ENCODE measurements at regions not wholly inside any gene's neighbourhood (a gene's known extent, or its start where the extent isn't known, plus 50 kb on each side); places are given as distances from the start of the nearest gene placed in this dataset.
A peak's percentile ranks its signal among the peaks of the same experiment; 100 is the strongest.
"Not testable (repeated sequence)": the region's sequence is repeated elsewhere in the genome, so short reads cannot be mapped to it uniquely, and the experiment has no call there.

- H3K4me1 Mint-ChIP-seq; DNase-seq (ENCODE audit: low spot score in 2 of 2); H3K27ac Mint-ChIP-seq; H3K36me3 Mint-ChIP-seq; ATAC-seq; H3K9me3 Mint-ChIP-seq; H3K4me3 Mint-ChIP-seq: not testable (repeated sequence)
Measured at GRCh38 chr15:30799565-30799964, 104.2 kb upstream of the FAN1 start.

GRCh38 chr15:30801140-30801895, 102.4 kb upstream of the FAN1 start:
- ATAC-seq; H3K36me3 Mint-ChIP-seq; DNase-seq (ENCODE audit: low spot score in 2 of 2); H3K27ac Mint-ChIP-seq; H3K4me3 Mint-ChIP-seq; H3K4me1 Mint-ChIP-seq; H3K9me3 Mint-ChIP-seq: not testable (repeated sequence)

- not testable (repeated sequence) for DNase-seq (ENCODE audit: low spot score in 2 of 2); H3K36me3 Mint-ChIP-seq; H3K27ac Mint-ChIP-seq; H3K4me1 Mint-ChIP-seq; H3K9me3 Mint-ChIP-seq; H3K4me3 Mint-ChIP-seq; ATAC-seq
Measured at GRCh38 chr15:30802001-30802400, 101.7 kb upstream of the FAN1 start.

GRCh38 chr15:30803703-30804102, 100.0 kb upstream of the FAN1 start:
- not testable (repeated sequence) for H3K36me3 Mint-ChIP-seq

GRCh38 chr15:30816430-30816829, 87.3 kb upstream of the FAN1 start:
- Mint-ChIP-seq H3K4me3 (no peak overlapping the region), H3K4me1 (no peaks in the 10 kb centered on the region), H3K36me3 (no peaks in the 10 kb centered on the region), H3K9me3 (no peaks in the 10 kb centered on the region), H3K27ac (no peak overlapping the region)
- DNase-seq (ENCODE audit: low spot score in 2 of 2) (no peak), ATAC-seq (no peak)

More at GRCh38 chr15:30803703-30804102, 100.0 kb upstream of the FAN1 start:
- H3K27ac Mint-ChIP-seq; H3K9me3 Mint-ChIP-seq; ATAC-seq; H3K4me1 Mint-ChIP-seq; DNase-seq (ENCODE audit: low spot score in 2 of 2); H3K4me3 Mint-ChIP-seq: not testable (repeated sequence)

- ATAC-seq, result peak; percentile 93
- H3K4me1 Mint-ChIP-seq, H3K9me3 Mint-ChIP-seq: not testable (repeated sequence)
- peak; percentile 19 to 59 for DNase-seq (ENCODE audit: low spot score in 2 of 2)
- H3K27ac Mint-ChIP-seq, result peak overlapping the region; percentile 99
- H3K36me3 Mint-ChIP-seq, result peaks cover 40% of the 10 kb centered on the region
- peak overlapping the region; percentile 83 for H3K4me3 Mint-ChIP-seq
Measured at GRCh38 chr15:30823068-30823813, 80.5 kb upstream of the FAN1 start.

- Mint-ChIP-seq H3K36me3 (peaks cover 54% of the 10 kb centered on the region), H3K4me1 (peaks cover 15% of the 10 kb centered on the region), H3K4me3 (peak overlapping the region; percentile 83), H3K9me3 (no peaks in the 10 kb centered on the region), H3K27ac (no peak overlapping the region)
- DNase-seq (ENCODE audit: low spot score in 2 of 2) (no peak), ATAC-seq (no peak)
Measured at GRCh38 chr15:30824518-30825195, 79.1 kb upstream of the FAN1 start.

GRCh38 chr15:30827625-30828303, 76.0 kb upstream of the FAN1 start:
- H3K4me3 Mint-ChIP-seq, result no peak overlapping the region
- peaks cover 30% of the 10 kb centered on the region for H3K4me1 Mint-ChIP-seq
- peaks cover 77% of the 10 kb centered on the region for H3K36me3 Mint-ChIP-seq
- no peak for ATAC-seq
- peak overlapping the region; percentile 23 for H3K27ac Mint-ChIP-seq
- no peak for DNase-seq (ENCODE audit: low spot score in 2 of 2)
- no peaks in the 10 kb centered on the region for H3K9me3 Mint-ChIP-seq

GRCh38 chr15:30828304-30828639, 75.4 kb upstream of the FAN1 start:
- H3K4me1 Mint-ChIP-seq, result peaks cover 29% of the 10 kb centered on the region
- peak; percentile 71 for ATAC-seq
- H3K27ac Mint-ChIP-seq, result peak overlapping the region; percentile 23

GRCh38 chr15:30830961-30831360, 72.8 kb upstream of the FAN1 start:
- Mint-ChIP-seq H3K4me1 (peaks cover 24% of the 10 kb centered on the region), H3K4me3 (no peak overlapping the region), H3K36me3 (peaks cover 87% of the 10 kb centered on the region), H3K9me3 (no peaks in the 10 kb centered on the region), H3K27ac (no peak overlapping the region)
- ATAC-seq (no peak), DNase-seq (ENCODE audit: low spot score in 2 of 2) (no peak)

More at GRCh38 chr15:30828304-30828639, 75.4 kb upstream of the FAN1 start:
- H3K36me3 Mint-ChIP-seq, result peaks cover 81% of the 10 kb centered on the region
- H3K9me3 Mint-ChIP-seq; DNase-seq (ENCODE audit: low spot score in 2 of 2); H3K4me3 Mint-ChIP-seq: not testable (repeated sequence)

GRCh38 chr15:30833379-30833778, 70.3 kb upstream of the FAN1 start:
- H3K4me3 Mint-ChIP-seq; H3K9me3 Mint-ChIP-seq; DNase-seq (ENCODE audit: low spot score in 2 of 2); H3K27ac Mint-ChIP-seq; ATAC-seq: not testable (repeated sequence)
- Mint-ChIP-seq H3K36me3 (peaks cover 73% of the 10 kb centered on the region), H3K4me1 (peaks cover 18% of the 10 kb centered on the region)

- H3K27ac Mint-ChIP-seq; H3K9me3 Mint-ChIP-seq; ATAC-seq; H3K4me3 Mint-ChIP-seq; DNase-seq (ENCODE audit: low spot score in 2 of 2): not testable (repeated sequence)
- Mint-ChIP-seq H3K36me3 (peaks cover 49% of the 10 kb centered on the region), H3K4me1 (peaks cover 30% of the 10 kb centered on the region)
Measured at GRCh38 chr15:30841639-30842038, 62.1 kb upstream of the FAN1 start.

- H3K27ac Mint-ChIP-seq; DNase-seq (ENCODE audit: low spot score in 2 of 2); H3K4me3 Mint-ChIP-seq; H3K9me3 Mint-ChIP-seq: not testable (repeated sequence)
- H3K36me3 Mint-ChIP-seq, result peaks cover 38% of the 10 kb centered on the region
- peak; percentile 56 for ATAC-seq
- peaks cover 34% of the 10 kb centered on the region for H3K4me1 Mint-ChIP-seq
Measured at GRCh38 chr15:30842798-30843472, 60.8 kb upstream of the FAN1 start.

GRCh38 chr15:30845536-30845935, 58.2 kb upstream of the FAN1 start:
- Mint-ChIP-seq H3K36me3 (peaks cover 22% of the 10 kb centered on the region), H3K4me1 (peaks cover 34% of the 10 kb centered on the region)
- ATAC-seq; DNase-seq (ENCODE audit: low spot score in 2 of 2); H3K27ac Mint-ChIP-seq; H3K4me3 Mint-ChIP-seq; H3K9me3 Mint-ChIP-seq: not testable (repeated sequence)

Measured in stimulated activated effector memory CD8-positive, alpha-beta T cell treated with anti-CD3 and anti-CD28 coated beads, Interleukin-12 subunit alpha, Interleukin-12 subunit beta, amount 100 ng/mL, for 72 hours (primary cell).